ENCODE measurements at regions not wholly inside any gene's neighbourhood (a gene's known extent, or its start where the extent isn't known, plus 50 kb on each side); places are given as distances from the start of the nearest gene placed in this dataset.

DNA sequence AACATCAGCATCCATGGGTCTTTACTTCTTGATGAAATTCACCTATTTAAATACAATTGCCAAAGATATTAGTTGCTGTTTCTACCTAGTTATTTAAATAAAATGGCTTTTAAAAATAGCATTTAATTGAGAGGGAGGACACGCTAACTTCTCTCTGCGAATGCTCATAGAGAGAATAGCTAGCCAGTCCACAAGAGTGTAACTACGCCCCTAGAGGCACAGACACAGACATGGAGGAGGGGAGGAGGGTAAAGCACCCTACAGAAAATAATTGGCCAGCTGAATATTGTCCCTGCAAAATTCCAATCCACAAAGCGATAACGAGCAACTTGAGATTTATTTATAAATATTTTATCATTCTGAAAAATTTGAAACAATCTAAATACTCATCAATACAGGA is 97.0 kb upstream of the PAPOLG start:
- DNase-seq = no peak

DNA sequence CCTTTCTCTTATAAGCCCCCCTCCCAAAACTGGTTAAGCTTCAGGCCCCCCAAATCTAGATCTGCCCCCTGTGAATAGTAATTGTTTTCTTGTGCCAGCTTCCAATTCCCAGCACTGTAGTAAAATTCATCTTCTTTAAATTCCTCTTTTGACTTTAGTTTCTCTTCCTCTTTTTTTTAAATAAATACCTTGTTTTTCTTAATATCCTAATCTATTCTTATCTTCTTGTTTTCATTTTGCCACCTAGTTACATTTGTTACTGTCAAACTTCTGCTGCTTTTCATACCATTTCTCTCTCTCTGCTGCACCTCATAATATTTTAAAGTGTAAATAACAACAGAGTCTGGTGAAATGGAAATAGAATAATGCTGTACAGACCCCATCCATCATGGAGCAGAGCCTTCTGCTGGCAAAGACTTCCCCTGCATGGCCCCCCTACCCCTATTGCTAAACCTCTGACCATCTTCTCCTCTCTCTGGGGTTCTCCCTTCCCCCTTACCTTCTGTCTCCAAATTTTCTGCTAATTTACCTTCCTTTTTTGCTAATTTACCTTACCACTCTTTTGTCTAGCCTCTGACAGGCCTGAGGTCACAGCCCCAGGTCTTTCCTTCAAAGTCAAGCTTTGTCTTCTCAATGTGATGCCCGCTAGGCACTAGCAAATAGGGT is 94.9 kb upstream of the PAPOLG start:
- no peak for DNase-seq

DNA sequence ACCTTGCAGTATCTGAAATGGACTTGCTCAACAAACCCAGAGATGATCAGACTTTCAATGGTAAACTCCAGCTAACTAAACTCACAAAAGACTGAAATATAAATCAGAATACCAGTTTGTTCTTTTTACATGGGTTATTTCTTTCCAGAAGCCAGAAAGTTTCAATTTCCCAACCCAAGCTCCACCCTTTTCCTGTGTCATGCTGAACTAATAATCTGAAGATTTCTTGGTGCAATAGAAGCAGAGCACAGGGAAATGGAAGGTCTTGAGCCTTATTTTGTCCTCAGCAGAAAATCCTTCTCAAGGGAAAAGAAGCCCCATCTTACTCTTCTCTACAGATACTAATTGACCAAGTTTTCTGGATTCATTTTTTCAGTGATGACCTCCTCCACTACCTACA is 93.3 kb upstream of the PAPOLG start:
- no peak for DNase-seq

DNA sequence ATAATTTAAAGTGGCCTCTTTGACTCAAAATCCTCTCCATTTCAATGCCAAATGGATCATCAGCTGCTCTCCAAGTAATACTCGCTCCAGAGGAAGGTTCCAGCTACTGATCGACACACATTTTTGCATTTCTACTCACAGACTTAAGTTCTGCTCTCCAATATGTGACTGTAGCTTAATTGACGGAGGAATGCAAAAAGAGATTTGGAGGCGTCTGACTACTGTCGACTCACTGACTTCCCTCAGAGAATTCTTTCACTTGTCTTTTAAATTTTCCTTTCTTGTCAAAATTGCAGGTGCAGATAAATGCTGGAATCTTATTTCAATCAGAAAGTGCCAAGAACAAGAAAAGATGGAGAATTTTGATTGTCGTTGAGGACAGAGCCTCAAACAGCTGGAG is 84.1 kb upstream of the PAPOLG start:
- no peak for DNase-seq

DNA sequence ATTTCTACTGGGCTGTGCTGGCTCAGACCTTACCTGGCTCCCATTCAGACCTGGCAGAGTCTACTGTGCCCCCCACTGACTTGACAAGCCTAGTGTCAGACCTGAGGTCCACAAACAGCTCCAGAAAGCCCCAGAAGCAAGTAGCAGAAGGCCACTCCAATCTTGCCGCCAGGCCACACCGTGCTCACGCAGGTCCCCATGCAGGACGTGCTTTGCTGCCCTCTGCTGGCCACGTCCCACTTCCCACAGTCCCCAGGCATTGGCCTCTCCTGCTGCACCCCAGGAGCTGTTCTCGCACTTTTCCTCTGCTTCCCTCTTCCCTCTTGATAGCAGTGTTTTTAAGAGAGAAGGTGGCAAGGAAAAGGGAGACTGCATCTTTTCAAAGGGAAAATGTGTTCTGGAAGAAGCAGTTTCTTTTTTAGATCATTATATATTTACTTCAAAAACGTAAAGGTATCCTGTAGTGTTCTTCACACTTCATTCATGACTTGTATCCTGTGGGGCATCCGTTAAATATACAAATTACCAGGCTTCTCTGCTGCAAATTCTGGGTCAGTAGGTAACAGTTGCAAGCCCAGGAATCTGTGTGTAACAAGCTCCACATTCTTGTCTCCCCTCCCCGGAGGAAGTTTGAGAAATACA is 81.4 kb upstream of the PAPOLG start:
- DNase-seq = peak; percentile 6

DNA sequence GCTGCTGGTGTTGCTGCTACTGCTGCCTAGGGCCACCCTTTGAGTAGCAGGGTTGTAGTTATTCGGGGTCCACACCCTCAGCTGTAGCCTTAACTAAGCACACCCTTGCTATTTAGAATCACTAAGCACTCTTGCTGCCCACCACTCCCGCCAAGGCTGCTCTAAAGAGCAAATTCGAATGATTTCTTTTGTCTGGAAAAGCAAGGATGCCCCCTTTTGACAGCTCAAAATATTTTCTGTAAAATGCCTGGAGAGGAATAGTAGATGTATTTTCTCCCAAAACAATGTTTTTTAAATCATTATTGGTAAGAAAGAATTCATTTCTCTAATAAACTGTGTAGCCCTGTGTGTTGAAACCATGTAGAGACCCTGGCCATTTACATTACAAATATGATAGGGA is 80.8 kb upstream of the PAPOLG start:
- no peak for DNase-seq

DNA sequence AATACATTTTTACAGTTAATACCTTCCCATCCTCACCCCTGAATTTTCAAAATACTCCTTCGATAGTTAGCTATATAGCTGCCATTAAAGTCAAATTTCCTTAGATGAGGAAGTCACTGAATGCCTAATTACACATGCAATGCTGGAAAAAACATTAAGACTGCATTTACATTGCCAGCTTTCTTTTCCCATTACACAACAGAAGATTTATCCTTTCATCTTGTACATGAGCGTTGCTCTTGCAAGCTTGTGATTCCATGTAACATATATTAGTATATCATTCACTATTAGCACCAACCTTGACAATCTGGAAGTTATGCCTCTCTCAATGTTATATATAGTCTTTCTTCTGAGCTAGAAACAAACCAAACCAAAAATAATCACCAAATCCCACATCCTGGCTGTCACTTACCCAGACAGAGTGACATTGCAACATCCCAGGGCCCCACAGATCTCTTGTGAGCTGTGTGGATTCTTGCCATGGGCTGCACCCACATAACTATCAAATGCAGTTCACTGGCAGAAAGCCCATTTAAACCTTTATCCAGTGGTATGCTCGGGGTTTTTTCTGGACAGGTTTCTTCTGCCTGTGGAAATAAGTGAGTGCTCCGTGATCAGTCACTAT is 79.2 kb upstream of the PAPOLG start:
- DNase-seq = no peak

DNA sequence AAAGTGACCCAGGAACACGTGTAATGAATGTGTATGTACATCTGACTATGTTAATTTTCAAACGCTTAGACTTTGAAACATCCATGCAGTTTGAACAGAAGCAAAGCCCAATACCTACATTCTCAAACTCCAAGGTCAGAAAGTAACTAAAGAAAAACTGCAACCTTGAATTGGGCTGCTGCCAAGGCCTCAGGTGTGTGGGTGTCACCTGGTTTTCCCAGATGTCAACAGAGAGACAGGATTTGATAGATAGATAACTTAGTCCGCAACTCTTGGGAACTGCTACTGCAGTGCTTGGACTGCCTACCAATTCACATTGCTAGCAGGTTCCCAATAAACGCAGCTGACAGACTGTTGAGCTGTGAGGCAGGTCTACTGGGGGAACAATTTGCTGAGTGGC is 78.7 kb upstream of the PAPOLG start:
- DNase-seq = no peak

DNA sequence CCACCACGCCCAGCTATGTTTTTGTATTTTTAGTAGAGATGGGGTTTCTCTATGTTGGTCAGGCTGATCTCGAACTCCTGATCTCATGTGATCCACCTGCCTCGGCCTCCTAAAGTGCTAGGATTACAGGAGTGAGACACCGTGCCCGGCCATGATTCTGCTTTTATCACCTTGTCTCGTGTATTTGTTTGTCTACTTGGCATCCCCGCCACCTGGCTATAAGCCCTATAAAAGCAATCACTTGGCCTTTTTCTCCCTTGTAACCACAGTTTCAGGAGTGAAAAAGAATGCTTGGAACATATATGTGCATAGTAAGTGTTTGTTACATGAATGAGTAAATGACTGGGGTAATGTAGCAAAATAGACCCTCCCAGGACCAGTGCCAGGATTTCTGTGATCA is 77.5 kb upstream of the PAPOLG start:
- no peak for DNase-seq

DNA sequence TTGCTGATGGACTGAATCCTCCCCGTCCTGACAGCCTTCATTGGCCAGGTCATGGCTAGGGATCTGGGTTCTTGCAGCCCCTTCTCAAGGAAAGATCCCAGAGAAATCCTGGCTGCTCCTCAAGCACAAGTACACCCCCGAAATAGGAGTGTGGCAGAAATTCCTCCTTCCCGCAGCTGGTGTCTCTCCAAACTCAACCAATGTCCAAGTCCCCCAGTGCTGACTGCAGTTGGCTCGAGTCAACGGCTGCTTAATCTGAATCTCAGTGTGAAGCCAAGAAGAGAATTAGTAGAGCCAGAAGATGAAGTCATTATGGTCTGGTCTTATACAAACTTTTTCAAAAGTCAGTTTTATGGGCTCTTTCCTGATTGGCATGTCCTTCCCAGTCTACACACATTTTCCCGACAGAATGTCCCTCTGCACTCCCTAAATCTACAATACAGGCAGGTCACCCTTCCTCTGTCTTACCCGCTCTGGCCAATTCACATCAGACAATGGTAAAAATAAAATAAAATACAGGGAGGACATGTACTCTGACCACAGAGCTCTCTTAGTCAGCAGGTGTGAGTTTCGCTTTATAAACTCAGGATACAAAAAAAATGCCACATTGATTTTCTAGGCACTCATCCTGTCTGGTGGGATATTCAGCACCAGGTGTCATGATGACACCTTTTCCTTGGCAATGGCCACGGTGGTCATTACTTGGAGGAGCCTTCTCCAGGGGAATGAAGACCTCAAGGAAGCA is 76.9 kb upstream of the PAPOLG start:
- DNase-seq = no peak

DNA sequence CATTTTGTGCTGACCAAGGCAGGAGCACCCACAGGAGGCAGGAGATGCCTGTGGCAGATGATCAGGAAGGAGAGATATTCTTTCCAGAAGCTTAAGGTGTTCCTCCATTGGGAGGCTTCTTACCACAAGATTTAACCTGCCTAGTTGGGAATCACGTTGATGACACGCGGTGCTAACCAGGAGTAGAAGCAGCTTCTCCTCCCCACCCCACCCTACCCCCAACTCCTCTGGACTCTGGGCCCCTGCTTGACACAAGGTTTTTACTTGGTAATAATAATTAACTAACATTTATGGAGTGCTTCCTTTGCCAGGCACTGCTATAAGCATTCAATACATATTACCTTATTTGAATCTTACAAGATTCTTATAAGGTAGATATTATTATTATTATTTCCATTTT is 62.5 kb upstream of the PAPOLG start:
- DNase-seq = no peak

DNA sequence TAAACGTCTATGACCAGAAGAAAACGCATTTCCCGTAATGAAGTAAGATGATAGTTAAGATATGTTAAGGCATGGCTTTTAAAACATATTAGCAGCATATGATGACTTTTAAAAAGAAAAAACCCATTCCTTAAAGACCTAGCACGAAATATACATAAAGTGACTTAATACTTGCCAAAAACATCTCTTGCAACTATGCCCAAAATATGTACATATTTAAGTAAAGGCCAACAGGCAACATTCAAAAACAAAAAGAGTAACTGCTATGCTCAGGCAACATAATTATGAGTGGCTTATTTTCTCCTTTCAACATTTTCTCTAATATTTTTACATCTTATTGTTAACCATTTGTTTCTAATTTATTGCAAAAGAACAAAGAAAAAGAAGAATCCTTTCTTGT is 60.3 kb upstream of the PAPOLG start:
- no peak for DNase-seq

DNA sequence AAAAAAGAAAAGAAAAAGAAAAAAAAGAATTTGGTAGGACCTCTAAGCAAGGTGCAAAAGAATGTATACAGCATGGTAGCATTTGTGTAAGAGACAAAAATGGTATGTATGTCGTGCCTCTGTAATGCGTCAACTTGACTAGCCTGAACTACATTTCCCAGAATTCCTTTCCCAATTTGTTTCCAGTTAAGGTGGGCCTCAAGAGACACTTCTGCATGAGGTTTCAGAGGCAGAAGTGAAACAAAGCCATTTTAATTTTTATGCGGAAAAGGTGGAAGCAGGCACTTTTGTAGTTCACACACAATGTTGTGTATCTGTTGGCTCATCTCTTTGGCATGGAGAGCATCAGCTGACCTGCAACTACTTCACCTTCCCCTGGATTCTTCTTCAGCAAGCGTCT is 56.5 kb upstream of the PAPOLG start:
- no peak for DNase-seq

DNA sequence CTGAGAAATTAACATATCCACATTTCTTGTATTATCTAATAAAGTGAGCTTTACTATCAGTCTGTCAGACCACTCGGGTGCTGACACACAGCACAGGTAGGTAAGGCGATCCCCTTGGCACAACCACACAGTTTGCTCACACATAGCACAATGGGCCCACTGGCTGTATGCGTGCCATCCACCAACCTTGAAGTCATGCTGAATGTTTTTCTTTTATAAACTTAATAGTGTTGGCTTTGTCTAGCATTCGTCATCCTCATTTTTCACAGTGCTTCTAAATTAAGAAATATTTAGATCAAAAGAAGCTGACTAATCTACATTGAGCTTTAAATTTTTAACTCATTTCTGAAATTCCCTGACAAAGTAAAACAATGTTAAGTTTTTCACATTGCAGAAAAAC is 50.0 kb upstream of the PAPOLG start:
- DNase-seq = no peak

Data from T1000 (cell line).